ENCODE measurements at regions not wholly inside any gene's neighbourhood (a gene's known extent, or its start where the extent isn't known, plus 50 kb on each side); places are given as distances from the start of the nearest gene placed in this dataset.

- TF ChIP-seq HDAC6 (IDR thresholded peaks at IDR 0.05; ENCODE audit: unreplicated experiment) (no peak), GATAD2B (conservative IDR thresholded peaks at IDR 0.05; ENCODE audit: low read depth) (no peak), CTCF (IDR thresholded peaks at IDR 0.05 in 2 of 3, conservative IDR thresholded peaks at IDR 0.05 in 1 of 3; ENCODE audit: control insufficient read depth in 2 of 3, extremely low read depth in 1 of 3, insufficient read depth in 1 of 3, low read depth in 3 of 3, low read length in 3 of 3) (no peak), SPI1 (IDR thresholded peaks at IDR 0.05; ENCODE audit: borderline replicate concordance, insufficient read depth, low read depth, low read length) (no peak), CEBPZ (IDR thresholded peaks at IDR 0.05; ENCODE audit: low read depth, low read length) (no peak), NFYB (IDR thresholded peaks at IDR 0.05; ENCODE audit: insufficient read depth, low read depth, low read length) (no peak), MLLT1 (IDR thresholded peaks at IDR 0.05) (no peak)
Measured at GRCh38 chr16:86730597-86730996, 152.2 kb downstream of the FOXL1 start (continued).
